ENCODE measurements at regions not wholly inside any gene's neighbourhood (a gene's known extent, or its start where the extent isn't known, plus 50 kb on each side); places are given as distances from the start of the nearest gene placed in this dataset.

DNA sequence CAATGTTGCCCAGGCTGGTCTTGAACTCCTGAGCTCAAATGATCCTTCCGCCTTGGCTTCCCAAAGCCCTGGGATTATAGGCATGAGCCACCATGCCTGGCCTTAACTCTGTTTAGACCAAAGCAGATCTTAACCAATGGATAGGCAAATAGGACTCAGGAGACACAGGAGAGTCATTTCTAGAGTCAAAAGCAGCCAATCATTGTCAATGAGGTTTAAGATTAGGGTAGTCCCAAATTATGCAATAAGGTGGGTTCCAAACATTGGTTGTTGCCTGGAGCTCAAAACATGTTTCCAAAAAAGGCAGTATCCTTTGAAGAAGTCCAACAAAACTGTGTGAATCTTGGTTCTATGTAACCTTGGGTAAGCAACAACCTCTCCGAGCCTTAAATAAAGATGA is 95.7 kb upstream of the JARID2 start (continued):
- TF ChIP-seq ZBTB4 (CRISPR knock-in tag; IDR thresholded peaks at IDR 0.05) (no peak), BACH1 (IDR thresholded peaks at IDR 0.05; ENCODE audit: borderline replicate concordance) (no peak), SREBF2 (IDR thresholded peaks at IDR 0.05; ENCODE audit: low read length) (no peak), CHD2 (IDR thresholded peaks at IDR 0.05; ENCODE audit: borderline replicate concordance, low read depth, low read length) (no peak), SUPT20H (IDR thresholded peaks at IDR 0.05; ENCODE audit: borderline replicate concordance, control insufficient read depth, low read depth, low read length) (no peak), ELK1 (IDR thresholded peaks at IDR 0.05; ENCODE audit: low read depth, low read length) (no peak), MEF2A (IDR thresholded peaks at IDR 0.05; ENCODE audit: insufficient read depth, low read depth, low read length) (no peak), POLR2AphosphoS5 (IDR thresholded peaks at IDR 0.05; ENCODE audit: low read length) (no peak), HDGF (IDR thresholded peaks at IDR 0.05) (no peak), NFYB (IDR thresholded peaks at IDR 0.05; ENCODE audit: insufficient read depth, low read depth, low read length) (0 out of 2 replicates have a peak, but pooled peaks have one; percentile 24), BCL11A (IDR thresholded peaks at IDR 0.05; ENCODE audit: low read depth, low read length) (no peak), SP1 (IDR thresholded peaks at IDR 0.05; ENCODE audit: low read depth, low read length) (no peak), E2F8 (IDR thresholded peaks at IDR 0.05; ENCODE audit: low read depth, partially characterized antibody) (no peak), CBX3 (IDR thresholded peaks at IDR 0.05; ENCODE audit: borderline replicate concordance, low read depth) (no peak), RAD21 (IDR thresholded peaks at IDR 0.05; ENCODE audit: insufficient read depth, low read depth, low read length) (no peak)
- TF ChIP-seq, protein P1, sequence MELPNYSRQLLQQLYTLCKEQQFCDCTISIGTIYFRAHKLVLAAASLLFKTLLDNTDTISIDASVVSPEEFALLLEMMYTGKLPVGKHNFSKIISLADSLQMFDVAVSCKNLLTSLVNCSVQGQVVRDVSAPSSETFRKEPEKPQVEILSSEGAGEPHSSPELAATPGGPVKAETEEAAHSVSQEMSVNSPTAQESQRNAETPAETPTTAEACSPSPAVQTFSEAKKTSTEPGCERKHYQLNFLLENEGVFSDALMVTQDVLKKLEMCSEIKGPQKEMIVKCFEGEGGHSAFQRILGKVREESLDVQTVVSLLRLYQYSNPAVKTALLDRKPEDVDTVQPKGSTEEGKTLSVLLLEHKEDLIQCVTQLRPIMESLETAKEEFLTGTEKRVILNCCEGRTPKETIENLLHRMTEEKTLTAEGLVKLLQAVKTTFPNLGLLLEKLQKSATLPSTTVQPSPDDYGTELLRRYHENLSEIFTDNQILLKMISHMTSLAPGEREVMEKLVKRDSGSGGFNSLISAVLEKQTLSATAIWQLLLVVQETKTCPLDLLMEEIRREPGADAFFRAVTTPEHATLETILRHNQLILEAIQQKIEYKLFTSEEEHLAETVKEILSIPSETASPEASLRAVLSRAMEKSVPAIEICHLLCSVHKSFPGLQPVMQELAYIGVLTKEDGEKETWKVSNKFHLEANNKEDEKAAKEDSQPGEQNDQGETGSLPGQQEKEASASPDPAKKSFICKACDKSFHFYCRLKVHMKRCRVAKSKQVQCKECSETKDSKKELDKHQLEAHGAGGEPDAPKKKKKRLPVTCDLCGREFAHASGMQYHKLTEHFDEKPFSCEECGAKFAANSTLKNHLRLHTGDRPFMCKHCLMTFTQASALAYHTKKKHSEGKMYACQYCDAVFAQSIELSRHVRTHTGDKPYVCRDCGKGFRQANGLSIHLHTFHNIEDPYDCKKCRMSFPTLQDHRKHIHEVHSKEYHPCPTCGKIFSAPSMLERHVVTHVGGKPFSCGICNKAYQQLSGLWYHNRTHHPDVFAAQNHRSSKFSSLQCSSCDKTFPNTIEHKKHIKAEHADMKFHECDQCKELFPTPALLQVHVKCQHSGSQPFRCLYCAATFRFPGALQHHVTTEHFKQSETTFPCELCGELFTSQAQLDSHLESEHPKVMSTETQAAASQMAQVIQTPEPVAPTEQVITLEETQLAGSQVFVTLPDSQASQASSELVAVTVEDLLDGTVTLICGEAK (IDR thresholded peaks at IDR 0.05; ENCODE audit: borderline replicate concordance): no peak
- TF ChIP-seq, protein P2, sequence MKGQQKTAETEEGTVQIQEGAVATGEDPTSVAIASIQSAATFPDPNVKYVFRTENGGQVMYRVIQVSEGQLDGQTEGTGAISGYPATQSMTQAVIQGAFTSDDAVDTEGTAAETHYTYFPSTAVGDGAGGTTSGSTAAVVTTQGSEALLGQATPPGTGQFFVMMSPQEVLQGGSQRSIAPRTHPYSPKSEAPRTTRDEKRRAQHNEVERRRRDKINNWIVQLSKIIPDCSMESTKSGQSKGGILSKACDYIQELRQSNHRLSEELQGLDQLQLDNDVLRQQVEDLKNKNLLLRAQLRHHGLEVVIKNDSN (IDR thresholded peaks at IDR 0.05; ENCODE audit: borderline replicate concordance, extremely low read length, insufficient read depth, low read depth, low read length): no peak

Measured in GM12878 (cell line).